Lower leg skin (tissue), 3 donors: ENCODE measurements at regions not wholly inside any gene's neighbourhood (a gene's known extent, or its start where the extent isn't known, plus 50 kb on each side); places are given as distances from the start of the nearest gene placed in this dataset.

ENCODE experiments used
- POLR2A ChIP-seq, 2 donors: fragments of 450-650 bp; IDR thresholded peaks; one replicate each; pipeline ENCODE4 v1.6.1; 2016 to 2017; ENCODE audit warnings: antibody characterized with exemption in 2 of 2, mild to moderate bottlenecking in 1 of 2, moderate library complexity in 1 of 2
- TF ChIP-seq, protein P1 (sequence below), 3 donors: fragments of 450-650 bp; IDR thresholded peaks; one replicate each; pipeline ENCODE4 v1.5.1; 2016; ENCODE audit warnings: antibody characterized with exemption in 3 of 3, mild to moderate bottlenecking in 3 of 3, moderate library complexity in 2 of 3

DNA sequence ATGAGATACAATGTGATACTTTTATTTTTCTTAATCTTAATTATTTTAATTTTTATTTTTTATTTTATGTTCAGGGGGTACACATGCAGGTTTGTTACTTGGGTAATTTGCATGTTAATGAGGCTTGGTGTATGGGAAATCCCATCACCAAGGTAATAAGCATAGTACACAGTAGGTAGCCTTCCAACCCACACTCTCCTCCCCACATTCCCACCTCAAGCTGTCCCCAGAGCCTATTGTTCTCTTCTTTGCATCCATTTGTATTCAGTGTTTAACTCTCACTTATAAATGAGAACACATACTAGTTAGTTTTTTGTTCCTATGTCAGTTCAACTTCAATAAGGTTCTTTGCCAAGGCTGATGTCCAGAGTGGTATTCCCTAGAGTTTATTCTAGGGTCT is 1375.4 kb downstream of the NSUN3 start:
- no peak for TF ChIP-seq POLR2A (IDR thresholded peaks at IDR 0.05)
- TF ChIP-seq, protein P1, sequence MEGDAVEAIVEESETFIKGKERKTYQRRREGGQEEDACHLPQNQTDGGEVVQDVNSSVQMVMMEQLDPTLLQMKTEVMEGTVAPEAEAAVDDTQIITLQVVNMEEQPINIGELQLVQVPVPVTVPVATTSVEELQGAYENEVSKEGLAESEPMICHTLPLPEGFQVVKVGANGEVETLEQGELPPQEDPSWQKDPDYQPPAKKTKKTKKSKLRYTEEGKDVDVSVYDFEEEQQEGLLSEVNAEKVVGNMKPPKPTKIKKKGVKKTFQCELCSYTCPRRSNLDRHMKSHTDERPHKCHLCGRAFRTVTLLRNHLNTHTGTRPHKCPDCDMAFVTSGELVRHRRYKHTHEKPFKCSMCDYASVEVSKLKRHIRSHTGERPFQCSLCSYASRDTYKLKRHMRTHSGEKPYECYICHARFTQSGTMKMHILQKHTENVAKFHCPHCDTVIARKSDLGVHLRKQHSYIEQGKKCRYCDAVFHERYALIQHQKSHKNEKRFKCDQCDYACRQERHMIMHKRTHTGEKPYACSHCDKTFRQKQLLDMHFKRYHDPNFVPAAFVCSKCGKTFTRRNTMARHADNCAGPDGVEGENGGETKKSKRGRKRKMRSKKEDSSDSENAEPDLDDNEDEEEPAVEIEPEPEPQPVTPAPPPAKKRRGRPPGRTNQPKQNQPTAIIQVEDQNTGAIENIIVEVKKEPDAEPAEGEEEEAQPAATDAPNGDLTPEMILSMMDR (IDR thresholded peaks at IDR 0.05): no peak
